Activated CD4-positive, alpha-beta memory T cell treated with anti-CD3 and anti-CD28 coated beads, Interleukin-2, amount 10 ng/mL, durations not matched to agents 7 days and 5 days (primary cell): ENCODE measurements at regions not wholly inside any gene's neighbourhood (a gene's known extent, or its start where the extent isn't known, plus 50 kb on each side); places are given as distances from the start of the nearest gene placed in this dataset.
"Not testable (repeated sequence)": the region's sequence is repeated elsewhere in the genome, so short reads cannot be mapped to it uniquely, and the experiment has no call there.

Experiments used
- CTCF ChIA-PET: fragments of 350-600 bp; sonication (Branson Sonifier 250); formaldehyde crosslinking; loops from one replicate; lab custom pipeline; 2021; ENCODE audit warnings: antibody characterized with exemption, inconsistent platforms; lab: Charles Lee
- POLR2A ChIA-PET: fragments of 350-600 bp; sonication (Branson Sonifier 250); formaldehyde crosslinking; loops from one replicate; lab custom pipeline; 2021; ENCODE audit warnings: antibody characterized with exemption; lab: Charles Lee
- DNase-seq: peaks from one replicate; pipeline ENCODE4 v3.0.0-alpha.2; 2020
- H3K27ac Mint-ChIP-seq: one replicate; pipeline ENCODE4 v1.8.0; 2021; ENCODE audit warnings: mild to moderate bottlenecking, mixed read lengths
- H3K27me3 Mint-ChIP-seq: one replicate; pipeline ENCODE4 v1.8.0; 2021; ENCODE audit warnings: mixed read lengths
- H3K36me3 Mint-ChIP-seq: one replicate; pipeline ENCODE4 v1.8.0; 2021; ENCODE audit warnings: low read depth, mixed read lengths
- H3K4me1 Mint-ChIP-seq: one replicate; pipeline ENCODE4 v1.8.0; 2021; ENCODE audit warnings: mixed read lengths
- H3K4me3 Mint-ChIP-seq: one replicate; pipeline ENCODE4 v1.8.0; 2021; ENCODE audit warnings: mild to moderate bottlenecking, mixed read lengths
- H3K9me3 Mint-ChIP-seq: one replicate; pipeline ENCODE4 v1.8.0; 2021; ENCODE audit warnings: mixed read lengths

- Mint-ChIP-seq H3K27ac (no peak overlapping the region), H3K36me3 (no peaks in the 10 kb centered on the region), H3K27me3 (no peaks in the 10 kb centered on the region), H3K9me3 (no peaks in the 10 kb centered on the region), H3K4me3 (no peak overlapping the region), H3K4me1 (peaks cover 3% of the 10 kb centered on the region)
- ChIA-PET CTCF (no interaction called here), POLR2A (no interaction called here)
- no peak for DNase-seq
Measured at GRCh38 chr16:79391395-79391794, 209.1 kb downstream of the MAF start.

- no peak overlapping the region for H3K4me3 Mint-ChIP-seq
- POLR2A ChIA-PET: no interaction called here
Measured at GRCh38 chr16:79390481-79391051, 210.0 kb downstream of the MAF start.

GRCh38 chr16:79388396-79388795, 212.1 kb downstream of the MAF start:
- ChIA-PET CTCF (no interaction called here), POLR2A (no interaction called here)
- no peaks in the 10 kb centered on the region for H3K4me1 Mint-ChIP-seq
- H3K27ac Mint-ChIP-seq: no peak overlapping the region
- no peak overlapping the region for H3K4me3 Mint-ChIP-seq
- no peaks in the 10 kb centered on the region for H3K36me3 Mint-ChIP-seq
- no peaks in the 10 kb centered on the region for H3K27me3 Mint-ChIP-seq
- DNase-seq: no peak
- H3K9me3 Mint-ChIP-seq: no peaks in the 10 kb centered on the region

More at GRCh38 chr16:79390481-79391051, 210.0 kb downstream of the MAF start:
- no peaks in the 10 kb centered on the region for H3K9me3 Mint-ChIP-seq
- CTCF ChIA-PET: no interaction called here
- no peaks in the 10 kb centered on the region for H3K27me3 Mint-ChIP-seq
- peaks cover 3% of the 10 kb centered on the region for H3K4me1 Mint-ChIP-seq
- H3K36me3 Mint-ChIP-seq: no peaks in the 10 kb centered on the region
- no peak overlapping the region for H3K27ac Mint-ChIP-seq
- DNase-seq: no peak

- POLR2A ChIA-PET: no interaction called here
Measured at GRCh38 chr16:79386299-79386698, 214.2 kb downstream of the MAF start.

GRCh38 chr16:79381603-79382042, 218.9 kb downstream of the MAF start:
- Mint-ChIP-seq H3K27me3 (no peaks in the 10 kb centered on the region), H3K36me3 (peaks cover 5% of the 10 kb centered on the region), H3K27ac (peak overlapping the region; percentile 9), H3K4me1 (peaks cover 25% of the 10 kb centered on the region), H3K4me3 (no peak overlapping the region), H3K9me3 (peaks cover 3% of the 10 kb centered on the region)
- ChIA-PET CTCF (no interaction called here), POLR2A (interaction anchor here (0.8 to 1.3 kb wide), 3 partner anchors 99 to 109 kb away, joined by 3 to 4 read pairs (median 4); no protein-coding TSS in a partner anchor)
- DNase-seq: no peak

More at GRCh38 chr16:79386299-79386698, 214.2 kb downstream of the MAF start:
- Mint-ChIP-seq H3K4me3 (no peak overlapping the region), H3K27me3 (no peaks in the 10 kb centered on the region), H3K36me3 (no peaks in the 10 kb centered on the region), H3K4me1 (peaks cover 10% of the 10 kb centered on the region), H3K27ac (no peak overlapping the region), H3K9me3 (no peaks in the 10 kb centered on the region)
- CTCF ChIA-PET: interaction anchor here (0.6 to 0.9 kb wide), 2 partner anchors 30 to 364 kb away, joined by 3 read pairs; no protein-coding TSS in a partner anchor
- DNase-seq: no peak

GRCh38 chr16:79380995-79381602, 219.4 kb downstream of the MAF start:
- H3K4me3 Mint-ChIP-seq: no peak overlapping the region
- H3K4me1 Mint-ChIP-seq: peaks cover 25% of the 10 kb centered on the region
- H3K27ac Mint-ChIP-seq: peak overlapping the region; percentile 9
- H3K27me3 Mint-ChIP-seq: no peaks in the 10 kb centered on the region
- DNase-seq: peak; percentile 18
- H3K36me3 Mint-ChIP-seq: peaks cover 7% of the 10 kb centered on the region
- CTCF ChIA-PET: interaction anchor here (1.0 kb wide), 1 partner anchor 52 kb away, joined by 3 read pairs; no protein-coding TSS in a partner anchor
- H3K9me3 Mint-ChIP-seq: peaks cover 3% of the 10 kb centered on the region
- POLR2A ChIA-PET: interaction anchor here (0.8 to 1.3 kb wide), 5 partner anchors 65 to 259 kb away, joined by 3 to 4 read pairs (median 4); no protein-coding TSS in a partner anchor

- Mint-ChIP-seq H3K27me3 (no peaks in the 10 kb centered on the region), H3K4me1 (peaks cover 25% of the 10 kb centered on the region), H3K27ac (no peak overlapping the region), H3K36me3 (peaks cover 10% of the 10 kb centered on the region), H3K9me3 (peaks cover 10% of the 10 kb centered on the region), H3K4me3 (no peak overlapping the region)
- ChIA-PET POLR2A (interaction anchor here (1.4 kb wide), 1 partner anchor 219 kb away, joined by 6 read pairs; no protein-coding TSS in a partner anchor), CTCF (interaction anchor here (1.1 kb wide), 1 partner anchor 674 kb away, joined by 4 read pairs; no protein-coding TSS in a partner anchor)
- no peak for DNase-seq
Measured at GRCh38 chr16:79379095-79379494, 221.4 kb downstream of the MAF start.

- H3K36me3 Mint-ChIP-seq: peaks cover 15% of the 10 kb centered on the region
- DNase-seq, H3K27me3 Mint-ChIP-seq, H3K27ac Mint-ChIP-seq, H3K4me3 Mint-ChIP-seq, CTCF ChIA-PET, POLR2A ChIA-PET: not testable (repeated sequence)
- peaks cover 14% of the 10 kb centered on the region for H3K9me3 Mint-ChIP-seq
- H3K4me1 Mint-ChIP-seq: peaks cover 26% of the 10 kb centered on the region
Measured at GRCh38 chr16:79377082-79377481, 223.5 kb downstream of the MAF start.

- no peak overlapping the region for H3K27ac Mint-ChIP-seq
- POLR2A ChIA-PET: no interaction called here
- H3K4me3 Mint-ChIP-seq: no peak overlapping the region
- peaks cover 20% of the 10 kb centered on the region for H3K4me1 Mint-ChIP-seq
- CTCF ChIA-PET: no interaction called here
- H3K36me3 Mint-ChIP-seq: peaks cover 28% of the 10 kb centered on the region
- H3K9me3 Mint-ChIP-seq: peaks cover 29% of the 10 kb centered on the region
- DNase-seq: no peak
- H3K27me3 Mint-ChIP-seq: no peaks in the 10 kb centered on the region
Measured at GRCh38 chr16:79375351-79375750, 225.2 kb downstream of the MAF start.

- Mint-ChIP-seq H3K9me3 (peaks cover 41% of the 10 kb centered on the region), H3K4me3 (no peak overlapping the region), H3K27ac (peak overlapping the region; percentile 0), H3K36me3 (peaks cover 40% of the 10 kb centered on the region), H3K4me1 (peaks cover 19% of the 10 kb centered on the region), H3K27me3 (no peaks in the 10 kb centered on the region)
- CTCF ChIA-PET: no interaction called here
- DNase-seq: peak; percentile 19
- POLR2A ChIA-PET: no interaction called here
Measured at GRCh38 chr16:79372503-79373184, 227.9 kb downstream of the MAF start.

- Mint-ChIP-seq H3K4me1 (peaks cover 19% of the 10 kb centered on the region), H3K36me3 (peaks cover 42% of the 10 kb centered on the region), H3K4me3 (no peak overlapping the region), H3K27me3 (no peaks in the 10 kb centered on the region), H3K27ac (no peak overlapping the region), H3K9me3 (peaks cover 42% of the 10 kb centered on the region)
- CTCF ChIA-PET: interaction anchor here (0.7 kb wide), 1 partner anchor 368 kb away, joined by 3 read pairs; no protein-coding TSS in a partner anchor
- POLR2A ChIA-PET: interaction anchor here (1.1 kb wide), 1 partner anchor 99 kb away, joined by 4 read pairs; no protein-coding TSS in a partner anchor
- DNase-seq: peak; percentile 21
Measured at GRCh38 chr16:79370736-79371135, 229.8 kb downstream of the MAF start.

GRCh38 chr16:79369796-79370195, 230.7 kb downstream of the MAF start:
- peaks cover 41% of the 10 kb centered on the region for H3K9me3 Mint-ChIP-seq
- no peak overlapping the region for H3K27ac Mint-ChIP-seq
- CTCF ChIA-PET: no interaction called here
- H3K27me3 Mint-ChIP-seq: no peaks in the 10 kb centered on the region
- H3K36me3 Mint-ChIP-seq: peaks cover 39% of the 10 kb centered on the region
- H3K4me3 Mint-ChIP-seq: no peak overlapping the region
- no peak for DNase-seq
- peaks cover 19% of the 10 kb centered on the region for H3K4me1 Mint-ChIP-seq
- POLR2A ChIA-PET: no interaction called here

GRCh38 chr16:79367822-79368221, 232.7 kb downstream of the MAF start:
- CTCF ChIA-PET: no interaction called here
- H3K27ac Mint-ChIP-seq: no peak overlapping the region
- DNase-seq: no peak
- H3K4me1 Mint-ChIP-seq: peaks cover 21% of the 10 kb centered on the region
- H3K27me3 Mint-ChIP-seq: peaks cover 3% of the 10 kb centered on the region
- no peak overlapping the region for H3K4me3 Mint-ChIP-seq
- peaks cover 37% of the 10 kb centered on the region for H3K36me3 Mint-ChIP-seq
- peaks cover 44% of the 10 kb centered on the region for H3K9me3 Mint-ChIP-seq
- POLR2A ChIA-PET: no interaction called here
